ENCODE measurements at regions not wholly inside any gene's neighbourhood (a gene's known extent, or its start where the extent isn't known, plus 50 kb on each side); places are given as distances from the start of the nearest gene placed in this dataset.

DNA sequence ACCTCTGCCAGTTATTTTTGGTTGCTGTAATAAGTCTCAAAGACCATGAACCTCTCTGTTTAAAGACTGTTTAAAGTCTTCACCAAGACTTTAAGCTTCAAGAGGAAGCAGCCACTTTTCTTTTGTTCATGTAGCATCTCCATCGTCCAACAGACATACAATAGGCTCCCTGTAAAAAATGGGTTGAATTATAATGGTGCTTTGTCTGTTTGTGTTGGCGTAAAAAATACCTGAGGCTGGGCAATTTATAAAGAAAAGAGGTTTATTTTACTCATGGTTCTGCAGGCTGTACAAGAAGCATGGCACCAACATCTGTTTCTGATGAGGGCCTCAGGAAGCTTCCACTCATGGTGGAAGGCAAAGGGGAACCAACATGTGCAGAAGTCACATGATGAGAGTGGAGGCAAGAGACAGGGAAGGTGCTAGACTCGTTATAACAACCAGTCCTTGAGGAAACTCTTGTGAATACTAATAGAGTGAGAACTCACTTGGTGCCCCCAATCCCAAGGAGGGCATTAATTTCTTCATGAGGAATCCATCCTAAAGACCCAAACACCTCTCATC is 126.3 kb upstream of the RPS23 start:
- TF ChIP-seq, protein P1, sequence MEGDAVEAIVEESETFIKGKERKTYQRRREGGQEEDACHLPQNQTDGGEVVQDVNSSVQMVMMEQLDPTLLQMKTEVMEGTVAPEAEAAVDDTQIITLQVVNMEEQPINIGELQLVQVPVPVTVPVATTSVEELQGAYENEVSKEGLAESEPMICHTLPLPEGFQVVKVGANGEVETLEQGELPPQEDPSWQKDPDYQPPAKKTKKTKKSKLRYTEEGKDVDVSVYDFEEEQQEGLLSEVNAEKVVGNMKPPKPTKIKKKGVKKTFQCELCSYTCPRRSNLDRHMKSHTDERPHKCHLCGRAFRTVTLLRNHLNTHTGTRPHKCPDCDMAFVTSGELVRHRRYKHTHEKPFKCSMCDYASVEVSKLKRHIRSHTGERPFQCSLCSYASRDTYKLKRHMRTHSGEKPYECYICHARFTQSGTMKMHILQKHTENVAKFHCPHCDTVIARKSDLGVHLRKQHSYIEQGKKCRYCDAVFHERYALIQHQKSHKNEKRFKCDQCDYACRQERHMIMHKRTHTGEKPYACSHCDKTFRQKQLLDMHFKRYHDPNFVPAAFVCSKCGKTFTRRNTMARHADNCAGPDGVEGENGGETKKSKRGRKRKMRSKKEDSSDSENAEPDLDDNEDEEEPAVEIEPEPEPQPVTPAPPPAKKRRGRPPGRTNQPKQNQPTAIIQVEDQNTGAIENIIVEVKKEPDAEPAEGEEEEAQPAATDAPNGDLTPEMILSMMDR (conservative IDR thresholded peaks at IDR 0.05; ENCODE audit: low read length) = no peak
- TF ChIP-seq EZH2phosphoT487 (IDR thresholded peaks at IDR 0.05; ENCODE audit: borderline replicate concordance, low read depth, low read length) = no peak
